NT2/D1 (cell line): ENCODE measurements at regions not wholly inside any gene's neighbourhood (a gene's known extent, or its start where the extent isn't known, plus 50 kb on each side); places are given as distances from the start of the nearest gene placed in this dataset.

ENCODE experiments used
- YY1 ChIP-seq: IDR thresholded peaks from 2 replicates; pipeline ENCODE4 v1.6.1; 2011; ENCODE audit not compliant: insufficient read length, insufficient read depth
- ZNF274 ChIP-seq: IDR thresholded peaks from 2 replicates; pipeline ENCODE4 v1.6.1; 2011; ENCODE audit warnings: mild to moderate bottlenecking, low read depth, low read length

- TF ChIP-seq YY1: no peak
- no peak for TF ChIP-seq ZNF274
Observed at GRCh38 chr13:78201411-78201810, 282.8 kb upstream of the EDNRB start.
